Choroid plexus epithelial cell (primary cell): ENCODE measurements at regions not wholly inside any gene's neighbourhood (a gene's known extent, or its start where the extent isn't known, plus 50 kb on each side); places are given as distances from the start of the nearest gene placed in this dataset.

ENCODE experiments used
- DNase-seq: peaks from one replicate; pipeline ENCODE4 v3.0.0-alpha.2; 2010; ENCODE audit warnings: low read depth
- H3K4me3 ChIP-seq: 2 replicates; pipeline ENCODE4 v1.5.1; 2011; ENCODE audit warnings: low read depth, mild to moderate bottlenecking, control low read depth, low read length, moderate library complexity
- TF ChIP-seq, protein P1 (sequence below): conservative IDR thresholded peaks from 2 replicates; pipeline ENCODE4 v1.5.1; 2011; ENCODE audit warnings: low read depth, mild to moderate bottlenecking, control low read depth, inconsistent platforms, low read length, moderate library complexity

DNA sequence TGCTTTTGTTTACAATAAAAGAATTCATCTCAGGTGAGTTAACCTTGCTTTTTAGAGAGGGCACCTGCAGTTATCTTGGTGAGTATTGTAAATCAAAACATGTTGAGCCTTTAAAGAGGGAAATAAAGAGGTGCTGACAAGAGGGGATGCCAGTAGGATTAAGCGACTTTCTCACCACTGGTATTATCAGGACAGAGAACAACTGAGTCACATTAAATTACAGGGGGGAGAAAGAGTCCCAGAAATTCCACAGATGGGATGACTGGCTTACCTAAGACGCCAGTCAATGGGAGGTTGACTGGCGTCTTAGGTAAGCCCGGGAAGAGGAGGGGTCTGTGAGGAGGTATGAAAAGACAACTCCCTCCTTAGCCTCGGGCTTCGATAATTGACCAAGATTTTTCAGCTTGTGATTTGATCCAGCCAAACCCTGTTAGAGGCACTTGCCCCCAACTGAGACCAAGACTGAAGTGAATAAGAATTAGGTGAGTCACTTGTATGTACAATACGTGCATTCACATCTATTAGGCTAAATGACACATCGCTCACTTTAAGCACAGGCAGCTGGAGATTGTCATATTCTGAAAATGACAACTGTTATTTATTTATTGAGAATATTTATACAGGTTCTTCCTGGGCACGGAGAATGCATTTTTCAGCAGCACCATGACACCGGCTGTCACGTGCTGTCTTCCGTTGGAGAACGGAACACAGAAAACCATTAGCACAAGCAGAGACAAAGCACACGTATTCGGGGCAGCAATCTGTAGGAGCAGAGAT, 117.6 kb downstream of the SEM1 start:
- DNase-seq: no peak
- TF ChIP-seq, protein P1, sequence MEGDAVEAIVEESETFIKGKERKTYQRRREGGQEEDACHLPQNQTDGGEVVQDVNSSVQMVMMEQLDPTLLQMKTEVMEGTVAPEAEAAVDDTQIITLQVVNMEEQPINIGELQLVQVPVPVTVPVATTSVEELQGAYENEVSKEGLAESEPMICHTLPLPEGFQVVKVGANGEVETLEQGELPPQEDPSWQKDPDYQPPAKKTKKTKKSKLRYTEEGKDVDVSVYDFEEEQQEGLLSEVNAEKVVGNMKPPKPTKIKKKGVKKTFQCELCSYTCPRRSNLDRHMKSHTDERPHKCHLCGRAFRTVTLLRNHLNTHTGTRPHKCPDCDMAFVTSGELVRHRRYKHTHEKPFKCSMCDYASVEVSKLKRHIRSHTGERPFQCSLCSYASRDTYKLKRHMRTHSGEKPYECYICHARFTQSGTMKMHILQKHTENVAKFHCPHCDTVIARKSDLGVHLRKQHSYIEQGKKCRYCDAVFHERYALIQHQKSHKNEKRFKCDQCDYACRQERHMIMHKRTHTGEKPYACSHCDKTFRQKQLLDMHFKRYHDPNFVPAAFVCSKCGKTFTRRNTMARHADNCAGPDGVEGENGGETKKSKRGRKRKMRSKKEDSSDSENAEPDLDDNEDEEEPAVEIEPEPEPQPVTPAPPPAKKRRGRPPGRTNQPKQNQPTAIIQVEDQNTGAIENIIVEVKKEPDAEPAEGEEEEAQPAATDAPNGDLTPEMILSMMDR: no peak
- H3K4me3 ChIP-seq: no peak overlapping the region

DNA sequence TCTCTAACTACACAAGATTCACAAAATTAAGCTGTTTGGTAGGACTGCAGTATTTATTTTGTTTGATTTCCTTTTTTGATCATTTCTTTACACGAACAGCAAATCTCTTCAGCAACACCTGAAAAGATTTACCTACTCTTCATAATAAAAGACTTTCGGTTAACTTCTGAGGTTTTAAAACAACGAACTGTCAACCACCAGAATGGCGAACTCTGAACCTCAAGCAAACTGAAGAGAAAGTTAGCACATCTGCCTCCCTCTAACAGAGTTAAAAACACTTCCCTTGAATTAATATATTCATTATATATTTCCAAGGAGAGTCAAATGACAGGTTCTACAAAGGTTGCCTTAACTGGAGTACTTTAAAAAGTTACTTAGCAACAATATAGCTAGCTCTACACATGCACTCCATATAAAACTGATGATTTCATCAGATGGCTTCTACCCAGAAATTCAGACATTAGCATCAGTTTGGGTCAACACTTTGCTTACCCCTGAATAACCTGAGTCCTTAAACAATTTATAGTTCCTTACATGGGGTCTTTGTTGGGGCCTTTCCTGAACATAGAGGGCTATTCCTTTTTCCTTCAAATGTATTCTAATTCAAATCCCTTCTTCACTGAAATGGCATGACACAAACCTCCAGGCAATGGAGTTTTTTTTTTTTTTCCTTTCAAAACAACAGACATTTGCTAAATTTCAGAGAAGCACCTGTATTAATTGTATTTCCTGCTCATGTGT, 118.3 kb downstream of the SEM1 start:
- TF ChIP-seq, protein P1: no peak
- DNase-seq: no peak
- H3K4me3 ChIP-seq: no peak overlapping the region

DNA sequence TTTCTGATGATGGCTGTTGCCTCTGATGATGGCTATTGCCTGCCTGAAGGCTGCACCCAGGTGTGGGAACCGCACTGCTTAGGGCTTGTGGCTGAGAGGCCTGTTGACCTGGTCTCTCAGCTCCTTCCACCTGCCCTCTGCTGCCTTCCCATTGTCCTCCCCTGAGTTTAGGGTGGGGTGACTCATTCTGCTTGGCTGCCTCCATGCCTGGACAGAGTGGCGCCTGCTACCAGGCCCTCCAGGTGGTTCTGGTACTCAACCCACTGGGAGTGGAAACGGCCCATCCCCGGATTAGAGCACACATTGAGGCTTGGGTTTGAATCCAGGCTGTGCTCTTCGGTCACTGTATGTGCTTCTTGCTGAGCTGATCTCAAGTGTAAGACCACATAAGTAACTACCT, 120.6 kb downstream of the SEM1 start:
- DNase-seq: no peak
- TF ChIP-seq, protein P1: no peak
- no peak overlapping the region for H3K4me3 ChIP-seq

DNA sequence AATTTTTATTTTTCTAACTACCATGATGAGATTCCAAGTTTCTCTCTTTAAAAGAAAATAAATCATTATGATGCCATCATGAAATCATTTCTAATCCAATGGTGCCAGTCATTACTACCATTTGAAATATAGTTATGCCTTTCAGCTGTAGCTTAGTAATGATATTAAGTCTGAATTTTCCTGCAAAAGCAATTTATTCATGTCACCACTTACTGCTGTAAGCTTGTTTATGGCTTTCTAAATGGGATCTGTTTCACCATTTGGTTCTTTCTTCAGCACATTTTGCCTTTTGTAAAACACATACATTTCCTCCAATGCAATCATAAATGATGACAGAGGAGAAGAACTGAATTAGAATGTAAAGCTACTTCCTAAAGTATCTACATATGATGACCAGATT, 130.5 kb downstream of the SEM1 start:
- TF ChIP-seq, protein P1: no peak
- DNase-seq: no peak
- H3K4me3 ChIP-seq: no peak overlapping the region

DNA sequence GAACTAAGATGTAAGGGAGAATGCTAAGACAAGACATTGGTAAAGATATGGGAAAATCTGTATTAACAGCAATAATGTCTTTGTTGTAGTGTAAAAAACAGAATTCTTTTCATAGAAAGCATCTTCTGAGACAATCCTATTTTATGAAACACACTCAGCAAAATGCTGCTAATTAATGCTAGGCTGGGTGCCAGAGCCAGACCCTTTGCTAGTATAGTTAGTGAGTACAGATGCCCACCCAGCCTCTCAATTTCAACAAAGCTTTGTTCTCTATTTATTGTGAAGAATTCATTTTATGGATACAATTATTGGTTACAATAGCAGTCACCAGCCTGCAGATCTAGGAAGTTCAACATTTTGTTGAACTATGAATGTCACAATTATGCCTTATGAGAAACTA, 131.0 kb downstream of the SEM1 start:
- TF ChIP-seq, protein P1: no peak
- DNase-seq: no peak

DNA sequence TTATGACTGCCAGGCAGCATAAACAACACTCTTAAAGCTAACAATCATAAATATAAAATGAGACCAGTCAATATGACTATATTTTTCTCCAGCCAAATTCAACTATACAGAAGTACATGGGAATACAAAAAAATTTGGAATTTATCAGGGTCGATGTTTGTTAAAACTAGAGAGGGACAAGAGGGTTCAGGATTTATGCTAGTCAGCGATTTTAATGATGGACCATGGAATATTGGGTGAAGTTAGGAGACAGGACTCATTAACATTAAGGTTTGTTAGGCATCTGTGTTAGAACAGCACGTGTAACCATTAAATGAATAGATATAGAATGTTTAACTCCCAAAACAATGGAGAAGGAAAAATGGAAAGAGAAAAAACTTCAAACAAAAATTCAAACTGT, 146.2 kb downstream of the SEM1 start:
- H3K4me3 ChIP-seq: no peak overlapping the region
- DNase-seq: no peak
- TF ChIP-seq, protein P1: no peak

More for the DNA sequence above, 131.0 kb downstream of the SEM1 start:
- H3K4me3 ChIP-seq: no peak overlapping the region
